ENCODE measurements at regions not wholly inside any gene's neighbourhood (a gene's known extent, or its start where the extent isn't known, plus 50 kb on each side); places are given as distances from the start of the nearest gene placed in this dataset.

DNA sequence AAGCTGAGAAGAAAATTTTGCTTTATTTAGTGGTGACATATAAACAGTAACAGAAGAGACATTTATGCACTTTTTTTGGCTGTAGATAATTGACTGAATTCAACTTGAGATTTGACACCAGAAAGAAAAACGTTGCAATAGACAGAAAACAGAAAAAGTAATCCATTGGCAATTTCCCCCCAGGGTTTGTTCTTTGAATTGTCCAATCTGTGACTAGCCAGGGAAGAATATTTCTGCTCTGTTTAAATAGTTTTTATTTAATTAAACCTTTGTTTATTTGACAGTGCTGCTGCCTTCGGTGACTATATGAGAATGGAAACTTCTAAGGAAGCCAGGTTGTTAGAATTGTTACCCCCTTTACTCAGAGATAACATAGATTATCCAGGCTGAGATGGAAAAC, 210.6 kb downstream of the DEPDC1B start:
- no peak for TF ChIP-seq POLR2A (IDR thresholded peaks at IDR 0.05; ENCODE audit: low read depth, low read length)
- TF ChIP-seq, protein P1, sequence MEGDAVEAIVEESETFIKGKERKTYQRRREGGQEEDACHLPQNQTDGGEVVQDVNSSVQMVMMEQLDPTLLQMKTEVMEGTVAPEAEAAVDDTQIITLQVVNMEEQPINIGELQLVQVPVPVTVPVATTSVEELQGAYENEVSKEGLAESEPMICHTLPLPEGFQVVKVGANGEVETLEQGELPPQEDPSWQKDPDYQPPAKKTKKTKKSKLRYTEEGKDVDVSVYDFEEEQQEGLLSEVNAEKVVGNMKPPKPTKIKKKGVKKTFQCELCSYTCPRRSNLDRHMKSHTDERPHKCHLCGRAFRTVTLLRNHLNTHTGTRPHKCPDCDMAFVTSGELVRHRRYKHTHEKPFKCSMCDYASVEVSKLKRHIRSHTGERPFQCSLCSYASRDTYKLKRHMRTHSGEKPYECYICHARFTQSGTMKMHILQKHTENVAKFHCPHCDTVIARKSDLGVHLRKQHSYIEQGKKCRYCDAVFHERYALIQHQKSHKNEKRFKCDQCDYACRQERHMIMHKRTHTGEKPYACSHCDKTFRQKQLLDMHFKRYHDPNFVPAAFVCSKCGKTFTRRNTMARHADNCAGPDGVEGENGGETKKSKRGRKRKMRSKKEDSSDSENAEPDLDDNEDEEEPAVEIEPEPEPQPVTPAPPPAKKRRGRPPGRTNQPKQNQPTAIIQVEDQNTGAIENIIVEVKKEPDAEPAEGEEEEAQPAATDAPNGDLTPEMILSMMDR (IDR thresholded peaks at IDR 0.05; ENCODE audit: extremely low read depth in 1 of 2, insufficient read depth in 1 of 2, low read depth in 1 of 2, low read length in 2 of 2): no peak
- TF ChIP-seq EZH2 (IDR thresholded peaks at IDR 0.05; ENCODE audit: borderline replicate concordance, low read depth, low read length, severe bottlenecking): no peak

Data from endothelial cell of umbilical vein (primary cell).